K562 (cell line): ENCODE measurements at regions not wholly inside any gene's neighbourhood (a gene's known extent, or its start where the extent isn't known, plus 50 kb on each side); places are given as distances from the start of the nearest gene placed in this dataset.

ENCODE experiments used
- GABPA ChIP-seq: fragments of 200-800 bp; sonication (Bioruptor generic); conservative IDR thresholded peaks from 2 replicates; pipeline ENCODE4 v1.6.1; 2016; ENCODE audit warnings: low read depth, missing genetic modification characterization, missing compliant biosample characterization
- MAFK ChIP-seq: IDR thresholded peaks from 2 replicates; pipeline ENCODE4 v1.6.1; 2011; ENCODE audit warnings: low read length, improper control_type of control experiment
- MAZ ChIP-seq, 2 experiments: fragments of 450-650 bp in 1 of 2; sonication (generic) in 1 of 2; formaldehyde crosslinking; IDR thresholded peaks in 1 of 2; conservative IDR thresholded peaks in 1 of 2; 2 replicates each; pipeline versions ENCODE4 v1.4.0 to v1.5.0; 2020; ENCODE audit warnings: mild to moderate bottlenecking in 1 of 2, missing genetic modification reagents in 1 of 2
- MYNN ChIP-seq, 2 experiments: sonication (generic); formaldehyde crosslinking in 1 of 2; IDR thresholded peaks; 2 replicates each; pipeline versions ENCODE4 v1.5.0 to v1.6.1; 2016 to 2020; ENCODE audit warnings: antibody characterized with exemption in 1 of 2, missing genetic modification reagents in 1 of 2
- NFE2L1 ChIP-seq: fragments of 450-650 bp; IDR thresholded peaks from 2 replicates; pipeline ENCODE4 v1.6.1; 2016; ENCODE audit warnings: missing genetic modification characterization, low read depth, mild to moderate bottlenecking, missing compliant biosample characterization, moderate library complexity, borderline replicate concordance
- POLR2A ChIP-seq: fragments of 450-650 bp; conservative IDR thresholded peaks from 2 replicates; pipeline ENCODE4 v1.6.1; 2016
- RAD21 ChIP-seq, 2 experiments: fragments of 250-450 bp in 1 of 2; fragments of 450-650 bp in 1 of 2; sonication (Bioruptor Pico) in 1 of 2; formaldehyde crosslinking in 1 of 2; IDR thresholded peaks in 1 of 2; conservative IDR thresholded peaks in 1 of 2; 2 replicates each; pipeline versions ENCODE4 v1.4.0 to v1.8.0; 2020 to 2022; ENCODE audit warnings: mild to moderate bottlenecking in 2 of 2, moderate library complexity in 1 of 2
- SIN3A ChIP-seq, 2 experiments: fragments of 150-350 bp in 1 of 2; IDR thresholded peaks; 2 replicates each; pipeline ENCODE4 v1.6.1; 2011 to 2016; ENCODE audit warnings: borderline replicate concordance in 2 of 2, low read depth in 2 of 2, low read length in 2 of 2, mild to moderate bottlenecking in 2 of 2, moderate library complexity in 2 of 2; ENCODE audit not compliant: control insufficient read depth in 1 of 2
- ZFP30 ChIP-seq: fragments of 250-450 bp; sonication (Bioruptor Pico); IDR thresholded peaks from 2 replicates; pipeline ENCODE4 v1.8.0; 2022; ENCODE audit warnings: moderate library complexity, mild to moderate bottlenecking, inconsistent platforms, borderline replicate concordance
- ZNF184 ChIP-seq: sonication (generic); formaldehyde crosslinking; IDR thresholded peaks from 2 replicates; pipeline ENCODE4 v1.5.0; 2020; ENCODE audit warnings: missing genetic modification reagents
- ZNF778 ChIP-seq: fragments of 450-650 bp; formaldehyde crosslinking; IDR thresholded peaks from 2 replicates; pipeline ENCODE4 v1.4.0; 2020; ENCODE audit warnings: mild to moderate bottlenecking, moderate library complexity
- TF ChIP-seq, protein P1 (sequence below), 3 experiments: IDR thresholded peaks in 2 of 3; conservative IDR thresholded peaks in 1 of 3; 2 replicates each; pipeline ENCODE4 v1.5.1; 2011 to 2012; ENCODE audit warnings: low read length in 3 of 3, mild to moderate bottlenecking in 3 of 3, control low read depth in 2 of 3, improper control_type of control experiment in 1 of 3, inconsistent platforms in 1 of 3, low read depth in 1 of 3, mixed read lengths in 1 of 3, moderate library complexity in 1 of 3; ENCODE audit not compliant: insufficient read depth in 2 of 3
- TF ChIP-seq, protein P2 (sequence below): fragments of 250-450 bp; sonication (Bioruptor Pico); IDR thresholded peaks from 2 replicates; pipeline ENCODE4 v1.5.1; 2021; ENCODE audit warnings: mild to moderate bottlenecking
- TF ChIP-seq, protein P3 (sequence below): fragments of 450-650 bp; IDR thresholded peaks from 2 replicates; pipeline ENCODE4 v1.6.1; 2018; ENCODE audit warnings: mild to moderate bottlenecking, low read depth; ENCODE audit not compliant: partially characterized antibody

DNA sequence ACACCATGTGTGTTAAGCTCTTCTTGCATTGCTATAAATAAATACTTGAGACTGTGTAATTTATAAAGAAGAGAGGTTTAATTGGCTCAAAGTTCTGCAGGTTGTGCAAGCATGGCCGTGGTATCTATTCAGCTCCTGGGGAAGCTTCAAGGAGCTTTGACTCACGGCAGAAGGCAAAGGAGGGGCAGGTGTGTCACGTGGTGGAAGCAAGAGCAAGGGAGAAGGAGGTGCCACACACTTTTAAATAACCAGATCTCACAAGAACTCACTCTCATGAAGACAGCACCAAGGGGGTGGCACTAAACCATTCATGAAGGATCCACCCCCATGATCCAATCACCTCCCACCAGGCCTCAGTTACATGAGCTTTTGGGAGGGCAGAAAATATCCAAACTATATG is 193.7 kb downstream of the ERMARD start:
- TF ChIP-seq NFE2L1 (tag) (no peak), GABPA (no peak), ZFP30 (CRISPR knock-in tag) (no peak), SIN3A (IDR thresholded peaks at IDR 0.05; ENCODE audit: borderline replicate concordance in 2 of 2, control insufficient read depth in 1 of 2, low read depth in 2 of 2, low read length in 2 of 2) (no peak), ZNF184 (no peak), RAD21 (CRISPR knock-in tag; conservative IDR thresholded peaks at IDR 0.05 in 1 of 2, IDR thresholded peaks at IDR 0.05 in 1 of 2) (no peak), ZNF778 (CRISPR knock-in tag) (no peak), MAZ (CRISPR knock-in tag; conservative IDR thresholded peaks at IDR 0.05 in 1 of 2, IDR thresholded peaks at IDR 0.05 in 1 of 2) (no peak), POLR2A (no peak), MAFK (no peak), MYNN (IDR thresholded peaks at IDR 0.05) (no peak), MYNN (CRISPR knock-in tag; IDR thresholded peaks at IDR 0.05) (no peak)
- TF ChIP-seq, protein P1, sequence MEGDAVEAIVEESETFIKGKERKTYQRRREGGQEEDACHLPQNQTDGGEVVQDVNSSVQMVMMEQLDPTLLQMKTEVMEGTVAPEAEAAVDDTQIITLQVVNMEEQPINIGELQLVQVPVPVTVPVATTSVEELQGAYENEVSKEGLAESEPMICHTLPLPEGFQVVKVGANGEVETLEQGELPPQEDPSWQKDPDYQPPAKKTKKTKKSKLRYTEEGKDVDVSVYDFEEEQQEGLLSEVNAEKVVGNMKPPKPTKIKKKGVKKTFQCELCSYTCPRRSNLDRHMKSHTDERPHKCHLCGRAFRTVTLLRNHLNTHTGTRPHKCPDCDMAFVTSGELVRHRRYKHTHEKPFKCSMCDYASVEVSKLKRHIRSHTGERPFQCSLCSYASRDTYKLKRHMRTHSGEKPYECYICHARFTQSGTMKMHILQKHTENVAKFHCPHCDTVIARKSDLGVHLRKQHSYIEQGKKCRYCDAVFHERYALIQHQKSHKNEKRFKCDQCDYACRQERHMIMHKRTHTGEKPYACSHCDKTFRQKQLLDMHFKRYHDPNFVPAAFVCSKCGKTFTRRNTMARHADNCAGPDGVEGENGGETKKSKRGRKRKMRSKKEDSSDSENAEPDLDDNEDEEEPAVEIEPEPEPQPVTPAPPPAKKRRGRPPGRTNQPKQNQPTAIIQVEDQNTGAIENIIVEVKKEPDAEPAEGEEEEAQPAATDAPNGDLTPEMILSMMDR (IDR thresholded peaks at IDR 0.05 in 2 of 3, conservative IDR thresholded peaks at IDR 0.05 in 1 of 3; ENCODE audit: insufficient read depth in 2 of 3, low read depth in 1 of 3, low read length in 3 of 3), result no peak
- TF ChIP-seq, protein P2, sequence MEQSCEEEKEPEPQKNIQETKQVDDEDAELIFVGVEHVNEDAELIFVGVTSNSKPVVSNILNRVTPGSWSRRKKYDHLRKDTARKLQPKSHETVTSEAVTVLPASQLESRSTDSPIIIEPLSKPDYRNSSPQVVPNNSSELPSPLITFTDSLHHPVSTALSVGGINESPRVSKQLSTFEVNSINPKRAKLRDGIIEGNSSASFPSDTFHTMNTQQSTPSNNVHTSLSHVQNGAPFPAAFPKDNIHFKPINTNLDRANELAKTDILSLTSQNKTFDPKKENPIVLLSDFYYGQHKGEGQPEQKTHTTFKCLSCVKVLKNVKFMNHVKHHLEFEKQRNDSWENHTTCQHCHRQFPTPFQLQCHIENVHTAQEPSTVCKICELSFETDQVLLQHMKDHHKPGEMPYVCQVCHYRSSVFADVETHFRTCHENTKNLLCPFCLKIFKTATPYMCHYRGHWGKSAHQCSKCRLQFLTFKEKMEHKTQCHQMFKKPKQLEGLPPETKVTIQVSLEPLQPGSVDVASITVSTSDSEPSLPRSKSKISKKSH (CRISPR knock-in tag), result no peak
- TF ChIP-seq, protein P3, sequence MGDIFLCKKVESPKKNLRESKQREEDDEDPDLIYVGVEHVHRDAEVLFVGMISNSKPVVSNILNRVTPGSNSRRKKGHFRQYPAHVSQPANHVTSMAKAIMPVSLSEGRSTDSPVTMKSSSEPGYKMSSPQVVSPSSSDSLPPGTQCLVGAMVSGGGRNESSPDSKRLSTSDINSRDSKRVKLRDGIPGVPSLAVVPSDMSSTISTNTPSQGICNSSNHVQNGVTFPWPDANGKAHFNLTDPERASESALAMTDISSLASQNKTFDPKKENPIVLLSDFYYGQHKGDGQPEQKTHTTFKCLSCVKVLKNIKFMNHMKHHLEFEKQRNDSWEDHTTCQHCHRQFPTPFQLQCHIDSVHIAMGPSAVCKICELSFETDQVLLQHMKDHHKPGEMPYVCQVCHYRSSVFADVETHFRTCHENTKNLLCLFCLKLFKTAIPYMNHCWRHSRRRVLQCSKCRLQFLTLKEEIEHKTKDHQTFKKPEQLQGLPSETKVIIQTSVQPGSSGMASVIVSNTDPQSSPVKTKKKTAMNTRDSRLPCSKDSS, result no peak
